Activated T-cell treated with anti-CD3 and anti-CD28 coated beads, Interleukin-2, amount 50 U/mL, for 24 hours (primary cell): ENCODE measurements at regions not wholly inside any gene's neighbourhood (a gene's known extent, or its start where the extent isn't known, plus 50 kb on each side); places are given as distances from the start of the nearest gene placed in this dataset.

Source experiments
- DNase-seq: peaks from one replicate; pipeline ENCODE4 v3.0.0-alpha.2; 2020
- H3K27ac Mint-ChIP-seq: 2 replicates; pipeline ENCODE4 v1.8.0; 2020; ENCODE audit warnings: mild to moderate bottlenecking, mixed read lengths
- H3K27me3 Mint-ChIP-seq: 2 replicates; pipeline ENCODE4 v1.8.0; 2020; ENCODE audit warnings: mixed read lengths
- H3K36me3 Mint-ChIP-seq: 2 replicates; pipeline ENCODE4 v1.8.0; 2020; ENCODE audit warnings: low read depth, mixed read lengths
- H3K4me1 Mint-ChIP-seq: 2 replicates; pipeline ENCODE4 v1.8.0; 2020; ENCODE audit warnings: low read depth, mixed read lengths
- H3K4me3 Mint-ChIP-seq: 2 replicates; pipeline ENCODE4 v1.8.0; 2020; ENCODE audit warnings: mild to moderate bottlenecking, moderate library complexity, mixed read lengths
- H3K9me3 Mint-ChIP-seq: 2 replicates; pipeline ENCODE4 v1.8.0; 2020; ENCODE audit warnings: mixed read lengths

GRCh38 chr13:79833991-79834390 lies 353.0 kb downstream of the NDFIP2 start:
- no peak for DNase-seq

GRCh38 chr13:79831556-79831955 lies 350.6 kb downstream of the NDFIP2 start:
- no peak for DNase-seq
- Mint-ChIP-seq H3K36me3 (no peaks in the 10 kb centered on the region), H3K27me3 (no peaks in the 10 kb centered on the region), H3K4me3 (no peak overlapping the region), H3K27ac (no peak overlapping the region), H3K9me3 (peaks cover 2% of the 10 kb centered on the region), H3K4me1 (no peaks in the 10 kb centered on the region)

More at GRCh38 chr13:79833991-79834390, 353.0 kb downstream of the NDFIP2 start:
- H3K36me3 Mint-ChIP-seq = no peaks in the 10 kb centered on the region
- no peaks in the 10 kb centered on the region for H3K27me3 Mint-ChIP-seq
- H3K4me3 Mint-ChIP-seq = no peak overlapping the region
- H3K4me1 Mint-ChIP-seq = no peaks in the 10 kb centered on the region
- H3K9me3 Mint-ChIP-seq = peaks cover 6% of the 10 kb centered on the region
- H3K27ac Mint-ChIP-seq = no peak overlapping the region

GRCh38 chr13:79830945-79831344 lies 350.0 kb downstream of the NDFIP2 start:
- no peaks in the 10 kb centered on the region for H3K4me1 Mint-ChIP-seq
- no peak for DNase-seq
- H3K36me3 Mint-ChIP-seq = no peaks in the 10 kb centered on the region
- H3K9me3 Mint-ChIP-seq = peaks cover 2% of the 10 kb centered on the region
- no peak overlapping the region for H3K4me3 Mint-ChIP-seq
- H3K27me3 Mint-ChIP-seq = no peaks in the 10 kb centered on the region
- no peak overlapping the region for H3K27ac Mint-ChIP-seq

- Mint-ChIP-seq H3K36me3 (no peaks in the 10 kb centered on the region), H3K27me3 (no peaks in the 10 kb centered on the region), H3K4me1 (no peaks in the 10 kb centered on the region), H3K4me3 (no peak overlapping the region), H3K27ac (no peak overlapping the region), H3K9me3 (peaks cover 2% of the 10 kb centered on the region)
- no peak for DNase-seq
Measured at GRCh38 chr13:79830426-79830825, 349.5 kb downstream of the NDFIP2 start.

GRCh38 chr13:79829880-79830279 lies 348.9 kb downstream of the NDFIP2 start:
- Mint-ChIP-seq H3K36me3 (no peaks in the 10 kb centered on the region), H3K4me3 (no peak overlapping the region), H3K4me1 (no peaks in the 10 kb centered on the region), H3K9me3 (peaks cover 2% of the 10 kb centered on the region), H3K27me3 (no peaks in the 10 kb centered on the region), H3K27ac (no peak overlapping the region)
- DNase-seq = no peak

- no peak for DNase-seq
- H3K27me3 Mint-ChIP-seq = no peaks in the 10 kb centered on the region
- H3K4me1 Mint-ChIP-seq = no peaks in the 10 kb centered on the region
- H3K4me3 Mint-ChIP-seq = no peak overlapping the region
- H3K9me3 Mint-ChIP-seq = peaks cover 2% of the 10 kb centered on the region
- H3K36me3 Mint-ChIP-seq = no peaks in the 10 kb centered on the region
- no peak overlapping the region for H3K27ac Mint-ChIP-seq
Measured at GRCh38 chr13:79825959-79826358, 345.0 kb downstream of the NDFIP2 start.

- H3K36me3 Mint-ChIP-seq = no peaks in the 10 kb centered on the region
- no peak overlapping the region for H3K27ac Mint-ChIP-seq
- H3K27me3 Mint-ChIP-seq = no peaks in the 10 kb centered on the region
- DNase-seq = no peak
- no peak overlapping the region for H3K4me3 Mint-ChIP-seq
- no peaks in the 10 kb centered on the region for H3K9me3 Mint-ChIP-seq
- H3K4me1 Mint-ChIP-seq = no peaks in the 10 kb centered on the region
Measured at GRCh38 chr13:79815041-79815440, 334.1 kb downstream of the NDFIP2 start.

GRCh38 chr13:79812070-79812850 lies 331.3 kb downstream of the NDFIP2 start:
- Mint-ChIP-seq H3K4me1 (no peaks in the 10 kb centered on the region), H3K27me3 (no peaks in the 10 kb centered on the region), H3K36me3 (no peaks in the 10 kb centered on the region), H3K9me3 (no peaks in the 10 kb centered on the region), H3K4me3 (no peak overlapping the region), H3K27ac (no peak overlapping the region)
- no peak for DNase-seq

GRCh38 chr13:79811170-79811569 lies 330.2 kb downstream of the NDFIP2 start:
- Mint-ChIP-seq H3K4me3 (no peak overlapping the region), H3K36me3 (no peaks in the 10 kb centered on the region), H3K27me3 (no peaks in the 10 kb centered on the region), H3K9me3 (no peaks in the 10 kb centered on the region), H3K27ac (no peak overlapping the region), H3K4me1 (no peaks in the 10 kb centered on the region)
- DNase-seq = no peak

- no peaks in the 10 kb centered on the region for H3K36me3 Mint-ChIP-seq
- no peak for DNase-seq
Measured at GRCh38 chr13:79810669-79811068, 329.7 kb downstream of the NDFIP2 start.

GRCh38 chr13:79810018-79810417 lies 329.1 kb downstream of the NDFIP2 start:
- Mint-ChIP-seq H3K27me3 (no peaks in the 10 kb centered on the region), H3K9me3 (no peaks in the 10 kb centered on the region), H3K36me3 (no peaks in the 10 kb centered on the region), H3K4me3 (no peak overlapping the region), H3K27ac (no peak overlapping the region), H3K4me1 (no peaks in the 10 kb centered on the region)
- no peak for DNase-seq

More at GRCh38 chr13:79810669-79811068, 329.7 kb downstream of the NDFIP2 start:
- no peaks in the 10 kb centered on the region for H3K4me1 Mint-ChIP-seq
- H3K27me3 Mint-ChIP-seq = no peaks in the 10 kb centered on the region
- H3K9me3 Mint-ChIP-seq = no peaks in the 10 kb centered on the region
- H3K27ac Mint-ChIP-seq = no peak overlapping the region
- no peak overlapping the region for H3K4me3 Mint-ChIP-seq

GRCh38 chr13:79808475-79808874 lies 327.5 kb downstream of the NDFIP2 start:
- DNase-seq = no peak
- no peaks in the 10 kb centered on the region for H3K36me3 Mint-ChIP-seq
- no peak overlapping the region for H3K27ac Mint-ChIP-seq
- no peaks in the 10 kb centered on the region for H3K27me3 Mint-ChIP-seq
- no peak overlapping the region for H3K4me3 Mint-ChIP-seq
- no peaks in the 10 kb centered on the region for H3K4me1 Mint-ChIP-seq
- no peaks in the 10 kb centered on the region for H3K9me3 Mint-ChIP-seq

GRCh38 chr13:79807554-79807953 lies 326.6 kb downstream of the NDFIP2 start:
- no peaks in the 10 kb centered on the region for H3K9me3 Mint-ChIP-seq
- no peaks in the 10 kb centered on the region for H3K36me3 Mint-ChIP-seq
- DNase-seq = no peak
- no peak overlapping the region for H3K27ac Mint-ChIP-seq
- H3K4me3 Mint-ChIP-seq = no peak overlapping the region
- no peaks in the 10 kb centered on the region for H3K4me1 Mint-ChIP-seq
- H3K27me3 Mint-ChIP-seq = no peaks in the 10 kb centered on the region

- no peaks in the 10 kb centered on the region for H3K27me3 Mint-ChIP-seq
- H3K27ac Mint-ChIP-seq = no peak overlapping the region
- no peaks in the 10 kb centered on the region for H3K9me3 Mint-ChIP-seq
- DNase-seq = no peak
- H3K36me3 Mint-ChIP-seq = no peaks in the 10 kb centered on the region
- no peak overlapping the region for H3K4me3 Mint-ChIP-seq
- H3K4me1 Mint-ChIP-seq = no peaks in the 10 kb centered on the region
Measured at GRCh38 chr13:79806821-79807220, 325.9 kb downstream of the NDFIP2 start.

GRCh38 chr13:79805317-79805716 lies 324.4 kb downstream of the NDFIP2 start:
- no peak for DNase-seq
- no peaks in the 10 kb centered on the region for H3K27me3 Mint-ChIP-seq
- H3K9me3 Mint-ChIP-seq = no peaks in the 10 kb centered on the region
- H3K36me3 Mint-ChIP-seq = no peaks in the 10 kb centered on the region
- H3K4me3 Mint-ChIP-seq = no peak overlapping the region
- H3K27ac Mint-ChIP-seq = no peak overlapping the region
- H3K4me1 Mint-ChIP-seq = no peaks in the 10 kb centered on the region

GRCh38 chr13:79803989-79804388 lies 323.0 kb downstream of the NDFIP2 start:
- Mint-ChIP-seq H3K27ac (no peak overlapping the region), H3K4me3 (no peak overlapping the region), H3K36me3 (no peaks in the 10 kb centered on the region), H3K9me3 (no peaks in the 10 kb centered on the region), H3K27me3 (no peaks in the 10 kb centered on the region), H3K4me1 (no peaks in the 10 kb centered on the region)
- DNase-seq = no peak
